ENCODE measurements at regions not wholly inside any gene's neighbourhood (a gene's known extent, or its start where the extent isn't known, plus 50 kb on each side); places are given as distances from the start of the nearest gene placed in this dataset.

GRCh38 chr7:56291-56913 lies 136.0 kb upstream of the FAM20C start:
- DNase-seq (ENCODE audit: low read depth) = no peak

GRCh38 chr7:57071-57470 lies 135.3 kb upstream of the FAM20C start:
- no peak for DNase-seq (ENCODE audit: low read depth)

- no peak for DNase-seq (ENCODE audit: low read depth)
Measured at GRCh38 chr7:57482-58255, 134.7 kb upstream of the FAM20C start.

- DNase-seq (ENCODE audit: low read depth) = no peak
Measured at GRCh38 chr7:58316-58715, 134.1 kb upstream of the FAM20C start.

GRCh38 chr7:59079-60016 lies 133.0 kb upstream of the FAM20C start:
- no peak for DNase-seq (ENCODE audit: low read depth)

GRCh38 chr7:60017-60675 lies 132.2 kb upstream of the FAM20C start:
- no peak for DNase-seq (ENCODE audit: low read depth)

GRCh38 chr7:60706-61105 lies 131.7 kb upstream of the FAM20C start:
- no peak for DNase-seq (ENCODE audit: low read depth)

GRCh38 chr7:61111-61510 lies 131.3 kb upstream of the FAM20C start:
- DNase-seq (ENCODE audit: low read depth) = no peak

- no peak for DNase-seq (ENCODE audit: low read depth)
Measured at GRCh38 chr7:61576-62360, 130.6 kb upstream of the FAM20C start.

GRCh38 chr7:62361-63116 lies 129.8 kb upstream of the FAM20C start:
- no peak for DNase-seq (ENCODE audit: low read depth)

GRCh38 chr7:63117-63480 lies 129.3 kb upstream of the FAM20C start:
- no peak for DNase-seq (ENCODE audit: low read depth)

GRCh38 chr7:63521-64021 lies 128.8 kb upstream of the FAM20C start:
- no peak for DNase-seq (ENCODE audit: low read depth)

GRCh38 chr7:64098-64915 lies 128.1 kb upstream of the FAM20C start:
- DNase-seq (ENCODE audit: low read depth) = peak; percentile 35

- no peak for DNase-seq (ENCODE audit: low read depth)
Measured at GRCh38 chr7:64916-65341, 127.4 kb upstream of the FAM20C start.

- no peak for DNase-seq (ENCODE audit: low read depth)
Measured at GRCh38 chr7:65554-65953, 126.8 kb upstream of the FAM20C start.

- DNase-seq (ENCODE audit: low read depth) = no peak
Measured at GRCh38 chr7:66296-66695, 126.1 kb upstream of the FAM20C start.

- no peak for DNase-seq (ENCODE audit: low read depth)
Measured at GRCh38 chr7:66741-67140, 125.6 kb upstream of the FAM20C start.

- no peak for DNase-seq (ENCODE audit: low read depth)
Measured at GRCh38 chr7:67661-68395, 124.5 kb upstream of the FAM20C start.

GRCh38 chr7:68629-69028 lies 123.7 kb upstream of the FAM20C start:
- DNase-seq (ENCODE audit: low read depth) = no peak

All from GM04504 (cell line).